Rectal smooth muscle tissue (tissue), 1 donor: ENCODE measurements at regions not wholly inside any gene's neighbourhood (a gene's known extent, or its start where the extent isn't known, plus 50 kb on each side); places are given as distances from the start of the nearest gene placed in this dataset.

ENCODE experiments used
- H3K27ac ChIP-seq: one replicate; pipeline ENCODE4 v1.7.0; 2013; ENCODE audit warnings: low read depth, low read length, inconsistent platforms
- H3K27me3 ChIP-seq: one replicate; pipeline ENCODE4 v1.7.0; 2013; ENCODE audit warnings: low read length; ENCODE audit not compliant: control insufficient read depth, insufficient read depth
- H3K36me3 ChIP-seq: one replicate; pipeline ENCODE4 v1.7.0; 2013; ENCODE audit warnings: low read length; ENCODE audit not compliant: control insufficient read depth, insufficient read depth
- H3K4me1 ChIP-seq: one replicate; pipeline ENCODE4 v1.7.0; 2013; ENCODE audit warnings: low read length; ENCODE audit not compliant: control insufficient read depth, insufficient read depth
- H3K4me3 ChIP-seq: one replicate; pipeline ENCODE4 v1.7.0; 2013; ENCODE audit warnings: low read length
- H3K9ac ChIP-seq: one replicate; pipeline ENCODE4 v1.7.0; 2013; ENCODE audit warnings: low read length

DNA sequence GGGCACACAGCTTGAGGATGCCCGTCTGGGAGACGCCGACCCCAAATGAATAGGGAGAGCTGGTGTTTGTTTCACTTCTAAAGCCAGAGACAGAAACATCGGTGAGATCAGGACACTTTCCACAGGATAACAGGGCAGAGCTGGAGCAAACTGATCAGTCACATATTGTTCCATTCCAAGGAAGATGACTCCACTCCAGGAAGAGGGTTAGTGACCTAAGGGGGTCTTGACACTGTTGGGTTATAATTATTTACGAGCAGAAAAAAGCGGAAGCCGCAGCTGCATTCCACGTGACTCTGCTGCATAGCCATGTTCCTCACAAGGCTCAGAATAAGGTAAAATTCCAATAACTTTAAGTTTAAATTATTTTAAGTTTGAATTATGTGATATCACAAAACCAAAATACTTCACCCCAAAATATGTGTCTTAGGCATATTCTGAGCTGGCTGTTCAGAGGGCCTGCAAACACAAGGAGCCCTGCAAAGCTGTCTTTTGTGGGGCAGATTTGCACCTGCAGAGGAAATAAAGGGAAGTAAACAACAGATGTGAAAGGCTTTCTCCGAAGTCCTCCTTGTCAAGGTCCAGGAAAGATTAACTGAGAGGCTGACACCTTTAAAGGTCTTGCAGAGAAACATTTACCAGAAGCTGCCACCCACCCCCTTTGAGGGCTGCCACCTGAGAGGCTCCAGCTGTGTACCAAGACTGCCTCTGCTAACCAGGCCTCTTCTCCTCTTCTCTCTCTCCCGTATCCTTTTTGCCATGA is 819.2 kb downstream of the UQCRFS1 start:
- H3K9ac ChIP-seq, result no peak overlapping the region
- no peak overlapping the region for H3K27ac ChIP-seq
- no peaks in the 10 kb centered on the region for H3K36me3 ChIP-seq
- no peaks in the 10 kb centered on the region for H3K27me3 ChIP-seq
- H3K4me3 ChIP-seq, result no peak overlapping the region
- no peaks in the 10 kb centered on the region for H3K4me1 ChIP-seq

GRCh38 chr19:28388988-28389387 is 824.0 kb downstream of the UQCRFS1 start:
- H3K27ac ChIP-seq, result no peak overlapping the region
- H3K4me1 ChIP-seq, result no peaks in the 10 kb centered on the region
- no peaks in the 10 kb centered on the region for H3K27me3 ChIP-seq
- H3K36me3 ChIP-seq, result no peaks in the 10 kb centered on the region
- no peak overlapping the region for H3K4me3 ChIP-seq
- no peak overlapping the region for H3K9ac ChIP-seq

DNA sequence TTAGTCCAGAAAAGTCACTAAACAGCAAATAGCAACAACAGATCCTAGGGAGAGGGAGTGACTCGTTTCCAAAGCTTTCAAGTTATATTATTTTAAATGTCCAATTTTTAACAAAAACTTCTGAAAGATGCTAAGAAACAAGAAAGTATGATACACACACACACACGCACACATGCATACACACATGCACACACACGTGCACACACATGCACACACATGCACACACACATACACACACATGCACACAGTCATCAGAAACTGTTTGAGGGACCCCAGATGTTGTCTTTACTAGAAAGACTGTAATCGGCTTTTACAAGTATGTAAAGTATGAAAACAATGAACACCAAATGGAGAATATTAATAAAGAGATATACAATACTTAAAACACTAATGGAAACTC is 825.4 kb downstream of the UQCRFS1 start:
- H3K4me1 ChIP-seq, result no peaks in the 10 kb centered on the region

GRCh38 chr19:28386470-28386869 is 826.5 kb downstream of the UQCRFS1 start:
- no peaks in the 10 kb centered on the region for H3K36me3 ChIP-seq
- no peak overlapping the region for H3K27ac ChIP-seq
- H3K4me3 ChIP-seq, result no peak overlapping the region
- H3K9ac ChIP-seq, result no peak overlapping the region
- H3K4me1 ChIP-seq, result no peaks in the 10 kb centered on the region
- no peaks in the 10 kb centered on the region for H3K27me3 ChIP-seq

More for the DNA sequence above, 825.4 kb downstream of the UQCRFS1 start:
- H3K27ac ChIP-seq, result no peak overlapping the region
- H3K27me3 ChIP-seq, result no peaks in the 10 kb centered on the region
- H3K4me3 ChIP-seq, result no peak overlapping the region
- H3K36me3 ChIP-seq, result no peaks in the 10 kb centered on the region
- no peak overlapping the region for H3K9ac ChIP-seq

DNA sequence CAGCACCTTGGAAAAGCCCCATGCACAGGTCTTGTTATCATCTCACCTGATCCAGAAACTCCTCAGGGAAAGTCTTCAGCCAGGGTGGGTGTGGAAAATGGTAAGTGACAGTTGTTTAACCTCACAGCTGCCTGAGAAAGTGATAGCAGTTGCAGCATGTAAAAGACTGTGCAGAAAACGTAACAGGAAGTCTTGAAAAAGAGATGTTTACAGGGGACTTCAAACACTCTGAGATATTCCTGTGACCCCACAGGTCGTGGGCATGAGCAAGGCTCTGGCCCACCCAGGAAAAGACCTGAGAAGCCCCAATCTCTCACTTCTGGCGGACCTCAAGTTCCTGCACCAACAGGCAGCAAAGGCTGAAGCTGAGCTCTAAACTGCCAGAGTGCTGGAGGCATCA is 826.9 kb downstream of the UQCRFS1 start:
- H3K27me3 ChIP-seq, result no peaks in the 10 kb centered on the region
- no peaks in the 10 kb centered on the region for H3K4me1 ChIP-seq
- H3K9ac ChIP-seq, result no peak overlapping the region
- H3K27ac ChIP-seq, result no peak overlapping the region
- H3K36me3 ChIP-seq, result no peaks in the 10 kb centered on the region
- H3K4me3 ChIP-seq, result no peak overlapping the region

DNA sequence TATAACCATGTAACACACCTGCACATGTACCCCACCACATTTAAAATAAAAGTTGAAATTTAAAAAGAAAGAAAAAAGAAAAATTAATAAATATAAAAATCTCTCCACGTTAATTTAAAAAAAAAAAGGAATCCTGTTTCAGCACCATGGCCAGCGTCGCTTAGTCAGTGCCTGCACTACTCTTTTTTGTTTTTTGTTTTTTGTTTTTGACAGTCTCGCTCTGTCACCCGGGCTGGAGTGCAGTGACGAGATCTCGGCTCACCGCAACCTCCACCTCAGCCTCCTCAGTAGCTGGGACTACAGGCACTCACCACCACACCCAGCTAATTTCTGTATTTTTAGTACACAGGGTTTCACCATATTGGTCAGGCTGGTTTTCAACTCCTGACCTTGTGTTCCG is 835.9 kb downstream of the UQCRFS1 start:
- Histone ChIP-seq H3K9ac (no peak overlapping the region), H3K4me3 (no peak overlapping the region), H3K27ac (no peak overlapping the region), H3K36me3 (no peaks in the 10 kb centered on the region), H3K27me3 (no peaks in the 10 kb centered on the region), H3K4me1 (no peaks in the 10 kb centered on the region)

GRCh38 chr19:28374971-28375370 is 838.0 kb downstream of the UQCRFS1 start:
- Histone ChIP-seq H3K36me3 (no peaks in the 10 kb centered on the region), H3K4me1 (no peaks in the 10 kb centered on the region), H3K4me3 (no peak overlapping the region), H3K27me3 (no peaks in the 10 kb centered on the region), H3K9ac (no peak overlapping the region), H3K27ac (no peak overlapping the region)

DNA sequence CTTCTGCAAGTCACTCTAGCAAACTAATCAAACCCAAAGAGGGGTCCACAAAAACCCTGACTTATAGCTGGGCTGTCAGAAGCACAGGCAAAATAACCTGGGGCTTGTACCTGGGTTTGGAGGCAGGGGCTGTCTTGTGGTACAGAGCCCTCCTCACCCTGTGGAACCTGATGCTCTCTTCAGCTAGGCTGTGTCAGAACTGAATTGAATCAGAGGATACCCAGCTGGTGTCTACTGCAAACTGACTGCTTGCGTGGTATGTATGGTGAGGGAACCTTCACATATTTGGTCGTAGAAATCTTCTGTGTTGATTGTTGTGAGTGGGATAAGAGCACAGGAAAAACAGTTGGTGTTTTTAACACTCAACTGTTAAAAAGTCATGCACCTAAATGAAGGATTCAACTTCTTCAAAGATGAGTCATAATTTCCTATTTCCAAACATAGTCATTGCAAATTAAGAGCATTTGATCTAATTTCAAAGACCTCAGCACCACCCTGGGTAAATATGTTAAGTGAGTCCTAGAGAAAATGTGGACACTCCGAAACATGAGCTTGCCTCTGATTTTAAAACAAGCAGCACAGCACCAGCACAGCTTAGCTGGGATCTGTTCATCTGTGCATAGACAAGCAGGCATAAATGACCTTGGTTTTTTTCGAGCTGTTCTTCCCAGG is 840.2 kb downstream of the UQCRFS1 start:
- no peaks in the 10 kb centered on the region for H3K4me1 ChIP-seq
- no peak overlapping the region for H3K9ac ChIP-seq
- no peak overlapping the region for H3K4me3 ChIP-seq
- H3K36me3 ChIP-seq, result no peaks in the 10 kb centered on the region
- no peak overlapping the region for H3K27ac ChIP-seq
- H3K27me3 ChIP-seq, result no peaks in the 10 kb centered on the region

DNA sequence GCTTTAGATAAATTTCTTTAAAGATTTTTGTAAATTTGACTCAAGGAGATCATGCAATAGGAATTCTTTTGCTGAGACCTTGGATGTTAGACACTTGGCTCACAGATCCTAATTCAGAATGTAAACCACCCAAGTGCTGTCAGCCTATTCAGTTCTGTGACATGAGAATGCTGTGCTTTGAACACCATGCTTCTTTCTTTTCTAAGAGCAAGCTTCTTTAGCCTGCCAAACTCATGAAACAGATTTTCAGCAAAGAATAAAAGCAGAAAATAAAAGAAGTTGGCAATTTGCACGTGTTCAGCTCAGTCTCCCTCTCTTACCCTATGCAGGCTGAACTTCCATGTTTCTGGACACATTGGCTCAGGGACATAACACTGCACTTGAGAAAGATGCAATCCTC is 845.8 kb downstream of the UQCRFS1 start:
- Histone ChIP-seq H3K9ac (no peak overlapping the region), H3K27me3 (no peaks in the 10 kb centered on the region), H3K36me3 (no peaks in the 10 kb centered on the region), H3K4me1 (no peaks in the 10 kb centered on the region), H3K4me3 (no peak overlapping the region), H3K27ac (no peak overlapping the region)

DNA sequence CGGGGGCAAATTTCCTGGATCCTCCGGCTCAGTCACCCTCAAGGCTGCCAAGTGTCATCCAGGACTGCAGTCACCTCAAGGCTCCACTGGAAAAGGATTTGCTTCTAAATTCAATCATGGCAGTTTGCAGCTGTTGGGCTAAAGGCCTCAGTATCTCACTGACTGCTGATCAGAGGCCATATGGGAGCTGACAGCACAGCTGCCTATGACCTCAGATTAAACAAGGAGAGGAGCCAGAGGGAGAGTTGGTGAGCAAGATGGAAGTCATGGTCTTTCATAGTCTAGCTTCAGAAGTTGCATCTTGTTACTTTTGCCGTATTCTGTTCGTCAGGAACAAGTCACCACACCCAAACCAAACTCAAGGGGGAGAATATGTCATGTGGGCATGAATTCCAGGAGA is 849.7 kb downstream of the UQCRFS1 start:
- Histone ChIP-seq H3K9ac (no peak overlapping the region), H3K27ac (no peak overlapping the region), H3K36me3 (no peaks in the 10 kb centered on the region)

GRCh38 chr19:28359431-28360414 is 853.2 kb downstream of the UQCRFS1 start:
- Histone ChIP-seq H3K36me3 (no peaks in the 10 kb centered on the region), H3K4me3 (no peak overlapping the region), H3K9ac (no peak overlapping the region), H3K27ac (no peak overlapping the region), H3K27me3 (no peaks in the 10 kb centered on the region), H3K4me1 (no peaks in the 10 kb centered on the region)

More for the DNA sequence above, 849.7 kb downstream of the UQCRFS1 start:
- Histone ChIP-seq H3K27me3 (no peaks in the 10 kb centered on the region), H3K4me1 (no peaks in the 10 kb centered on the region), H3K4me3 (no peak overlapping the region)

- Histone ChIP-seq H3K36me3 (no peaks in the 10 kb centered on the region), H3K9ac (no peak overlapping the region), H3K4me3 (no peak overlapping the region), H3K27me3 (no peaks in the 10 kb centered on the region), H3K27ac (no peak overlapping the region), H3K4me1 (no peaks in the 10 kb centered on the region)
Measured at GRCh38 chr19:28358633-28359032, 854.3 kb downstream of the UQCRFS1 start.
